MM.1S (cell line): ENCODE measurements at regions not wholly inside any gene's neighbourhood (a gene's known extent, or its start where the extent isn't known, plus 50 kb on each side); places are given as distances from the start of the nearest gene placed in this dataset.

Experiments
- DNase-seq: peaks from one replicate; pipeline ENCODE4 v3.0.0-alpha.2; 2015
- H2AFZ ChIP-seq: fragments of 300-600 bp; sonication (generic); 2 replicates; pipeline ENCODE4 v1.6.0; 2016; ENCODE audit warnings: antibody characterized with exemption, low read length
- H3F3A ChIP-seq: fragments of 300-600 bp; sonication (generic); 2 replicates; pipeline ENCODE4 v1.6.1; 2016; ENCODE audit warnings: mild to moderate bottlenecking, antibody characterized with exemption, low read length, moderate library complexity, mixed read lengths; ENCODE audit not compliant: insufficient read depth
- H3K27ac ChIP-seq: fragments of 300-600 bp; sonication (generic); 2 replicates; pipeline ENCODE4 v1.5.1; 2016; ENCODE audit warnings: mild to moderate bottlenecking, low read length
- H3K27me3 ChIP-seq: fragments of 300-600 bp; sonication (generic); replicated peaks from 2 replicates; pipeline ENCODE4 v1.6.0; 2016; ENCODE audit warnings: low read length; ENCODE audit not compliant: insufficient read depth
- H3K36me3 ChIP-seq: fragments of 300-600 bp; sonication (generic); replicated peaks from 2 replicates; pipeline ENCODE4 v1.6.1; 2016; ENCODE audit warnings: mild to moderate bottlenecking, low read length, mixed read lengths; ENCODE audit not compliant: insufficient read depth
- H3K4me1 ChIP-seq: fragments of 300-600 bp; sonication (generic); 2 replicates; pipeline ENCODE4 v1.6.1; 2016; ENCODE audit warnings: low read length, mixed read lengths
- H3K4me2 ChIP-seq: fragments of 300-600 bp; sonication (generic); 2 replicates; pipeline ENCODE4 v1.6.0; 2016; ENCODE audit warnings: low read depth, low read length
- H3K4me3 ChIP-seq: fragments of 300-600 bp; sonication (generic); 2 replicates; pipeline ENCODE4 v1.5.1; 2016; ENCODE audit warnings: low read length, mixed read lengths
- H3K79me2 ChIP-seq: fragments of 300-600 bp; sonication (generic); 2 replicates; pipeline ENCODE4 v1.6.1; 2016; ENCODE audit warnings: mixed run types, low read length, mixed read lengths
- H3K9ac ChIP-seq: fragments of 300-600 bp; sonication (generic); 2 replicates; pipeline ENCODE4 v1.6.1; 2016; ENCODE audit warnings: low read length, mixed read lengths
- H3K9me2 ChIP-seq: fragments of 300-600 bp; sonication (generic); replicated peaks from 2 replicates; pipeline ENCODE4 v1.6.1; 2016; ENCODE audit warnings: mild to moderate bottlenecking, low read length, mixed read lengths; ENCODE audit not compliant: insufficient read depth
- H3K9me3 ChIP-seq: fragments of 300-600 bp; sonication (generic); replicated peaks from 2 replicates; pipeline ENCODE4 v1.6.1; 2016; ENCODE audit warnings: mild to moderate bottlenecking, low read length, mixed read lengths; ENCODE audit not compliant: insufficient read depth
- H4K20me1 ChIP-seq: fragments of 300-600 bp; sonication (generic); 2 replicates; pipeline ENCODE4 v1.6.1; 2016; ENCODE audit warnings: mild to moderate bottlenecking, low read length, moderate library complexity, mixed read lengths; ENCODE audit not compliant: insufficient read depth
- EZH2 ChIP-seq: fragments of 300-600 bp; sonication (generic); optimal IDR thresholded peaks from 2 replicates; pipeline ENCODE3; 2017; ENCODE audit warnings: low read depth, mild to moderate bottlenecking, antibody characterized with exemption, low read length, mixed read lengths
- EZH2phosphoT487 ChIP-seq: fragments of 300-600 bp; sonication (generic); IDR thresholded peaks from 2 replicates; pipeline ENCODE4 v1.6.1; 2018; ENCODE audit warnings: antibody characterized with exemption, low read length
- TF ChIP-seq, protein P1 (sequence below): fragments of 300-600 bp; sonication (generic); IDR thresholded peaks from 2 replicates; pipeline ENCODE4 v1.5.1; 2016; ENCODE audit warnings: antibody characterized with exemption, low read length, mixed read lengths

DNA sequence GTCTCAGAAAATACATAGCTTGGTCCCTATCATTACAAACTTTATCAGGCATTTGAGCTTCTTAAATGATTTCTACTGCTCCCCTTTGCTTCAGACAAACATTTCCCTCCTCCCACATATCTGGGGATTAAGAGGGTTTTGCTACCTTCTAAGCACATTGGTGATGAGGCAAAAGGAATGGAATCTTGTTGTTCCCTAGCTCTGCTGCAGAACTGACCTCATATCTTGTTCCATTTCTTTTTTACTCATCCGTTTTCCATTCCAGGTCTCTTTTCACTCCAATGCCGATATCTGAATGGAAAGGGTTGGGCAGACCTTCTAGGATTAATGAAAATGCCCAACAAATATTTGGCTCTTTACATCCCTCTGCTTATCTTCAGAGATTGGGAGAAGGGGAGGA lies 444.6 kb downstream of the ZNF608 start:
- no peak for DNase-seq
- Histone ChIP-seq H3K36me3 (no peaks in the 10 kb centered on the region), H3K9me3 (no peaks in the 10 kb centered on the region), H4K20me1 (no peaks in the 10 kb centered on the region), H3F3A (no peaks in the 10 kb centered on the region), H3K4me1 (no peaks in the 10 kb centered on the region), H2AFZ (no peak overlapping the region), H3K4me3 (no peak overlapping the region), H3K27ac (no peak overlapping the region), H3K27me3 (no peaks in the 10 kb centered on the region), H3K9ac (no peak overlapping the region), H3K4me2 (no peak overlapping the region), H3K79me2 (no peaks in the 10 kb centered on the region), H3K9me2 (no peaks in the 10 kb centered on the region)
- no peak for TF ChIP-seq EZH2
- no peak for TF ChIP-seq EZH2phosphoT487
- TF ChIP-seq, protein P1, sequence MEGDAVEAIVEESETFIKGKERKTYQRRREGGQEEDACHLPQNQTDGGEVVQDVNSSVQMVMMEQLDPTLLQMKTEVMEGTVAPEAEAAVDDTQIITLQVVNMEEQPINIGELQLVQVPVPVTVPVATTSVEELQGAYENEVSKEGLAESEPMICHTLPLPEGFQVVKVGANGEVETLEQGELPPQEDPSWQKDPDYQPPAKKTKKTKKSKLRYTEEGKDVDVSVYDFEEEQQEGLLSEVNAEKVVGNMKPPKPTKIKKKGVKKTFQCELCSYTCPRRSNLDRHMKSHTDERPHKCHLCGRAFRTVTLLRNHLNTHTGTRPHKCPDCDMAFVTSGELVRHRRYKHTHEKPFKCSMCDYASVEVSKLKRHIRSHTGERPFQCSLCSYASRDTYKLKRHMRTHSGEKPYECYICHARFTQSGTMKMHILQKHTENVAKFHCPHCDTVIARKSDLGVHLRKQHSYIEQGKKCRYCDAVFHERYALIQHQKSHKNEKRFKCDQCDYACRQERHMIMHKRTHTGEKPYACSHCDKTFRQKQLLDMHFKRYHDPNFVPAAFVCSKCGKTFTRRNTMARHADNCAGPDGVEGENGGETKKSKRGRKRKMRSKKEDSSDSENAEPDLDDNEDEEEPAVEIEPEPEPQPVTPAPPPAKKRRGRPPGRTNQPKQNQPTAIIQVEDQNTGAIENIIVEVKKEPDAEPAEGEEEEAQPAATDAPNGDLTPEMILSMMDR, result no peak

DNA sequence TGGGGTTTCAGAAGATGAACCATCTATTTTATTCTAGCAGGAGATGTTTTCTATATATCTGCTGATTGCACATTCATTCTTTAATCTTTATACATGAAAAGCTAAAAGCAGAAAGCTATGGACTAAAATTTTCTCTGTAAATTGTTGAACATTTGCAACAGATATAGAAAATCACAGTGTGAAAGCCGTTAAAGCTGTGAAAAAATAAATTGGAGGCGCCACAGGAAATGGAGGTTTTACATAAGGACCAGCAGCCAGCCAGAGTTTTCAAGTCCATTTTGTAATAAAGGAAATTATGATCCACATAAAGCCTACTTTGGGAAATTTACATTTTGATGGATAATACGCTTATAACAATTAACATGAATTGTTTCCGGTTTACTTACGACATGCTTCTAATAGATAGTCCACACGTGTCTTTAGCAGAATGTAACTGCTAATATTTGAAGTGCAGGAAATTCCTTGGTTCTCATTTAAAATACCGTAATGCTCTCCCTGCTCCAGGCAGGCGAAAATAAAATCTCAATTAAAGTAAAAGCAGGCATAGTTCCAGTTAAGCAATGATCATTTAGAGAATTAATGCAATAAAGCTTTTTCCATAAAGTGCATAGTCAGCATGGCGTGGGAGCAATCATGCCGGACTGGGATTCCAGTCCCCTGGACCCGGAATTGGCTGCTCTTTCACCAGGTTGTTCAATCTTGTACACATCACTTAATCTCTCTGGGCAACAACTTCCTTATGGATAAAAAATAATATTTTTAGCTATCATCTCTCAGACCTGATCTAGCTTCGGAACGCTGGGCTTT lies 445.4 kb downstream of the ZNF608 start:
- H3K27ac ChIP-seq, result no peak overlapping the region
- H3K4me1 ChIP-seq, result no peaks in the 10 kb centered on the region
- H3K9ac ChIP-seq, result no peak overlapping the region
- no peaks in the 10 kb centered on the region for H3K36me3 ChIP-seq
- H3K79me2 ChIP-seq, result no peaks in the 10 kb centered on the region
- H3K9me3 ChIP-seq, result no peaks in the 10 kb centered on the region
- TF ChIP-seq, protein P1, result no peak
- no peak for TF ChIP-seq EZH2
- TF ChIP-seq EZH2phosphoT487, result no peak
- no peak for DNase-seq
- no peak overlapping the region for H2AFZ ChIP-seq
- no peak overlapping the region for H3K4me3 ChIP-seq
- H3K4me2 ChIP-seq, result no peak overlapping the region
- H3K27me3 ChIP-seq, result no peaks in the 10 kb centered on the region
- no peaks in the 10 kb centered on the region for H4K20me1 ChIP-seq
- no peaks in the 10 kb centered on the region for H3F3A ChIP-seq
- H3K9me2 ChIP-seq, result no peaks in the 10 kb centered on the region

DNA sequence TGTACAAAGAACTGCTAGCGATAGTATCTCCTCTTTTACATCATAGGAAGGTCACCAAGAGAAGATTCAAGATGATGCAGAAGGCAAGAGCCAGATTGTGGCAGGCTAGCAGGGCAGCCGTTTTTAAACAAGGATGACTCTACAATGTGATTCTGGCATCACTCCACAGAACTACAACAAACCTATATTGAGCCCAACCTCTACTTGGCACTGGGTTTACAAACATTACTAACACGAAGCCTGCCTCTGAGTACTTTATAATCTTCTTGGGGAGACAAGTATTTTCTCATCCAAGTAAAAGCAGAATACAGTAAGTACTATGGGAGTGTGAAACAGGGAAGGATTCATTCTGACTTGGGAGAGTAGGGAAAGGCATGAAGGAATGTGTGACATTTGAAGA lies 448.6 kb downstream of the ZNF608 start:
- no peaks in the 10 kb centered on the region for H3K4me1 ChIP-seq
- H3K4me2 ChIP-seq, result no peak overlapping the region
- no peak overlapping the region for H2AFZ ChIP-seq
- no peak overlapping the region for H3K4me3 ChIP-seq
- TF ChIP-seq EZH2, result no peak
- TF ChIP-seq, protein P1, result no peak
- no peak for TF ChIP-seq EZH2phosphoT487
- H3K9ac ChIP-seq, result no peak overlapping the region
- H3K27me3 ChIP-seq, result no peaks in the 10 kb centered on the region
- H3F3A ChIP-seq, result no peaks in the 10 kb centered on the region
- H3K79me2 ChIP-seq, result no peaks in the 10 kb centered on the region
- no peak for DNase-seq
- H4K20me1 ChIP-seq, result no peaks in the 10 kb centered on the region
- no peaks in the 10 kb centered on the region for H3K9me3 ChIP-seq
- no peaks in the 10 kb centered on the region for H3K36me3 ChIP-seq
- H3K27ac ChIP-seq, result no peak overlapping the region
- H3K9me2 ChIP-seq, result no peaks in the 10 kb centered on the region
